GM19372 (cell line): ENCODE measurements at regions not wholly inside any gene's neighbourhood (a gene's known extent, or its start where the extent isn't known, plus 50 kb on each side); places are given as distances from the start of the nearest gene placed in this dataset.

Experiments used
- ATAC-seq: cut with Tn5 transposase; IDR thresholded peaks from one replicate; pipeline ENCODE4 v1.9.1; 2021; ENCODE audit warnings: mild to moderate bottlenecking, low read depth, moderate library complexity; ENCODE audit not compliant: unreplicated experiment

DNA sequence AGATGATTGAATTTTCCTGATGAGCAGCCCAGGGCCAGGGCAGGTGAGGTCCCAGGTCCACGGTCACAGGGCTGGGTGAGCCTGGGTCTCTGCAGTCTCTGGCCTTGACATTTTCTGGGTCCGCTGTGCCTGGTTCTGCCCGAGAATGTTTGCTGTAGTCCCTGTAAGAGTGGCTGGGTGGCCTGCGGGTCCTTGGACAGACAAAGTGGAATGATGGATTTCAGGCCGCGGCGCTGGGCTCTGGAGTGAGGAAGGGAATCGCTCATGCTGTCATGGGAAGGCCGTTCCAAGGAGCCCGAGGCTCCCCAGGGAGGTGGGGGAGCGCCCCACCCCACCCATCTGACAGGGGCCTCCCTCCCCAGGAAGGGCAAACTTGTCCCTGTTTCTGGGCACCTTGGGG lies 153.5 kb upstream of the CIBAR2 start:
- ATAC-seq: no peak

DNA sequence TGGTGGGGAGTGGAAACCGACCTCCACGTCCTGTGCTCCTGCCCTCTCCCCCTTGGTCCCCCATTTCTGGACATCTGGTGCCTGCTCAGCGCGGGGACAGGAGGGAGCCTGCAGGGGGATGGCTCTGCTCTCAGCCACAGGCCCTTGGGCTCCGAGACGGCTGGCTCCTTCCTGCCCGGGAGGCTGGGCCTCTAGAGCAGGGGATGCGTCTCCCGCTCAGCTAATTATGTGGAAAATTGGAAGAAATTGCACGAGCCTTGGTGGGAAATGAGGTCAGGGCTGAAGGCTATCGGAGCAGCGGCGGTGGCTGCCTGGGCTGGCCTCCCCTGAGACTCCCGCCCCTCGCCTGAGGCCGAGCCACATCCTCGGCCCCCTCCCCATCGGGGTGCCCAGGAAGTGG lies 154.6 kb upstream of the CIBAR2 start:
- ATAC-seq: no peak

GRCh38 chr16:85267414-85267945 lies 155.2 kb upstream of the CIBAR2 start:
- no peak for ATAC-seq

DNA sequence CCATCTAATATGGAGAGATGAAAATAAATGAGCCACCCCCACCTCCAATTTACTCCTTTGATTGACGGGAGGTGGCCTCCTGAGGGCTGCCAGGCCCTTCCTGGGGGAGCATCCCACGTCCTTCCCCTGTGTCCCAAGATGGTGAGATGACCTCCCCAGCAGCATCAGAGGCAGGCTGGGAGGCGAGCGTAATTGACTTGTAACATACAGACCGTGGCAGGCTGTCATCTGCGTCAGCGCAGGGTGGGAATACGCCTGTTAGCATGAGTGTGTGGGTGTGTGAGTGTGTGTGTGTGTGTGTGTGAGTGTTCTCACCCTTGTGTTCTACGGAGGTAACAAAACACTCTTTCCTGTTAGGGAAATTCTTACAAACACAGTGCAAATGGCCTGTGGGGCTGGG lies 156.9 kb upstream of the CIBAR2 start:
- ATAC-seq: no peak

- ATAC-seq: no peak
Measured at GRCh38 chr16:85270374-85270773, 158.1 kb upstream of the CIBAR2 start.

DNA sequence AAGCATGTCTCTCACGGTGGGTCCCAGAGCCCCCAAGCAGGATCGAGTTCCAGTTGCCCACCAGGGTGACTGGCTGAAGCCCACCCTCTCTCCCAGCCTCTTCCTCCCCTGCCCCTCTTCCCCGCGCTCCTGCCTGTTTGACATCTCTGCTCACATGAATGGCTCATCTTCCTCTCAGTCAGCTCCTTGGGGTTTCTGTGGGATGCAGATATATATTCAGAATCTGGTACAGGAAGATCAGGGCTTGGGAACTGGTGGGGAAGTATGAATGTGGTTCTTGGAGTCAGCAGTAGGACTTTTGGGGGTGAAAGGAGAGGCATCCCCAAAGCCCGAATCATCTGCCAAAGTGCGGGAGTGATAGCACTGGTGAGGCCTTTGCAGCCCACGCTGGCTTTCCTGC lies 158.9 kb upstream of the CIBAR2 start:
- ATAC-seq: no peak

- ATAC-seq: no peak
Measured at GRCh38 chr16:85273293-85273692, 161.0 kb upstream of the CIBAR2 start.

DNA sequence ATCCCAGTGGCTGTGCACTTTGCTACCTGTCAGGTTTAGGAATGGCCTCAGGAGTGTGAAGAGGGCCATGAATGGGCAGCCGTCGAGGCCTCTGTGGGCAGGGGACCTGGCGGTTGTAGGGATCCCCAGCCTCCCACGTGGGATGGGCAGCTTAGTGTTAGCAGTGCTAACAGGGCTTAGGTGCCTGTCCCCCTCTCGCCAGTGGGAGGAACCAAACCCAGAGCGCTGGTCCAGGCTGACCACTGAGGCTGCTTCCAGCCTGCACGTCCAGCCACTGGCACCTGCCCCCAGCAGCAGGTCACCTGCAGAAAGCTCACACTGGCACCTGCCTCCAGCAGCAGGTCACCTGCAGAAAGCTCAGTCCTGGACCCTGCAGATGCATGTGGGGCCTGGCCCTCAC lies 162.2 kb upstream of the CIBAR2 start:
- no peak for ATAC-seq

DNA sequence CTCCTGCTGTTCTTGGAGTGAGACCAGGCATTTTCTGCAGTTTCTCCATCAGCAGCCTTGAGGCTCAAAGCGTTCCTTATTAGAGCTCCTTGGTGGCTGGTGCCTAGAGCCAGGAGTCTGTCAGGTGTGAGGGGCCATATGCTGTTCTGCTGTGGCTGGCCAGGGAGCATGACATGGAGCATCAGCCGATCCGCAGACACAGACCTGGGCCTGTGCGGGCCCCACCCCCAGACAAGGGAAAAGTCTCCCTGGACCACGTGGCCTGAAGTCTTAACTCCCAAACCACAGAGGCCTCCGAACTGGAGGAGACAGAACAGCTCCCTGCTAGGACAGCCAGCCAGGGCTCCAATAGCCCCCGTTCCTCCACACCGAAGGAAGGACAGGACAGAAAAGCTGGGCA lies 162.7 kb upstream of the CIBAR2 start:
- no peak for ATAC-seq

DNA sequence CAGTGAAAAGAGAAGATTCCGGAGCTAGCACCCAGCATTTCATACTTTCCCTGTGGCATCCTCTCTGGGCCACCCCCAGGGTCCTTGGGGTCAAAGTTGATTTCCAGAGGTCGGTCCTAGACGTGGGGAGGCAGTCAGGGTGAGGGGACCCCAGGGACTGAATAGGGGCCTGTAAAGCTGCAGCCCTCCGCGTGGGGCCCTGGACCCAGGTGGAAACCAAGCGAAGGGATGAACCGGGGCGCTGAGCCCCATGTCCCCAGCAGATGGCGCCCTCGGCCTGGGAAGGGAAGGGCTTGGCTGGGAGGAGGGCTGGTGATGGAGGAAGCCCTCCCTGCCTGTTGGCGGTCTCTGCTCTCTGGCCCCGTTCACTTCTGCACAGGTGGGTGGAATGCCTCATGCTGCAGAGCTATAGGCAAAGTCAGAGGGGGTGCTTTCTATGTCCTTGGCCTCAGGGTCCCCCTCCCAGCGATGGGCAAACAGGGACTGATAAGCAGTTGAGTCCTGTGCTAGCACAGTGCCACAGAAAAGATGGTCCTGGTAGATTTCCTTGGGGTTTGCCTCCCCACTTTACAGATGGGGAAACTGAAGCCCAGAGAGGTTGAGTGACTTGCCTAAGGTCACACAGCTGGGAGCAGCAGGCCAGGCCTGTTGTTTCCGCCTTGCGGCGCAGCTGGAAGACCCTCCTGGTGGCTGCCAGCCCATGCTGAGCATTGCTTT lies 163.4 kb upstream of the CIBAR2 start:
- ATAC-seq: no peak

- ATAC-seq: no peak
Measured at GRCh38 chr16:85276258-85276657, 164.0 kb upstream of the CIBAR2 start.

DNA sequence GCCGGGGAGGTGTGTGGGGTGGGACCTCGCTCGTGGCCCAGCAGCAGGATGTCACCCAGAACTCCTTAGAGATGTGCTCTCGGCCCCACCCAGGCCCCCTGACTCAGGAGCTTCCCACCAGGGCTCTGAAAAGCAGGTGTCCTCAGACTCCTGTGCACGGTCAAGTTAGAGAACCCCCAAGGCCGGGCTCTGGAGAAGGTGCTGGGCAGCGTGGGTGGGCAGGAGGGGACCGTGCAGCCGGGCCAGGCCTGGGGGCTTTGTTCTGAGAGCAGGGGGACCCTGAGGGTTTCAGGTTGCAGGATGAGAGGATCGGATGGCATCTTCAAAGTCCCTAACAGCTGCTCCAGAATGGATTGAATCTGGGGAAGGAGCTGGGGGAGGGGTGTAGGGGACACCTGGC lies 164.4 kb upstream of the CIBAR2 start:
- ATAC-seq: no peak

GRCh38 chr16:85278839-85279238 lies 166.6 kb upstream of the CIBAR2 start:
- ATAC-seq: no peak

DNA sequence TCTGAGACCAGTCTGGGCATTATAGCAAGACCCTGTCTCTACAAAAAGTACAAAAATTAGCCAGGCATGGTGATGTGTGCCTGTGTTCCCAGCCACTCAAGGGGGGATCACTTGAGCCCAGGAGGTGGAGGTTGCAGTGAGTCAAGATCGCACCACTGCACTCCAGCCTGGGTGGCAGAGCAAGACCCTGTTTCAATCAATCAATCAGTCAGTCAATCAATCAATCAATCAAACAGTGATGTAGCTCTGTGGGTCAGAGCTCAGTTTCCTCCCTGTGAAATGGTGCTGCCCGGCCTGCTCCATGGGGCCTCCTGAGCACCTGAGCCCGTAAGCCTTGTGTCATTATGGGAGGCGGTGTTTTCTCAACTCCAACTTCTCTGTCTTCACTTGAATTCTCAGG lies 167.1 kb upstream of the CIBAR2 start:
- no peak for ATAC-seq

- no peak for ATAC-seq
Measured at GRCh38 chr16:85279825-85280545, 167.7 kb upstream of the CIBAR2 start.

GRCh38 chr16:85281181-85281580 lies 168.9 kb upstream of the CIBAR2 start:
- no peak for ATAC-seq

DNA sequence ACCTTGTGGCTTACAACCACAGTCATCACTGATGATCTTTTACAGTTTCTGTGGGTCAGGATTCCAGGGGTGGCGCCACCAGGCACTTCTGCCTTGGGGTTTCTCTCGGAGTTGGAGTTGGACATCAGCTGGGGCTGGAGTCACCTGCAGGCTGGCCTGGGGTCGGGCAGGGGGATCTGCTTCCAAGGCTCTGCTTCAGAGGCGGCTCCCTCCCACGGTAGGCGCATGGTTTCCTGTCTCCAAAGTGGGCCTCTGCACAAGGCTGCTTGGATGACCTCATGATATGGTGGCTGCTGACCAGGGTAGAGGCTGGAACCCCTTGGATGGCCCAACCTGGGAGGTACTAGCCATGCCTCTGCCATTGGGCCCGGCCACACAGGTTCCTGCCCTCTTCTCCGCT lies 170.6 kb upstream of the CIBAR2 start:
- ATAC-seq: no peak

DNA sequence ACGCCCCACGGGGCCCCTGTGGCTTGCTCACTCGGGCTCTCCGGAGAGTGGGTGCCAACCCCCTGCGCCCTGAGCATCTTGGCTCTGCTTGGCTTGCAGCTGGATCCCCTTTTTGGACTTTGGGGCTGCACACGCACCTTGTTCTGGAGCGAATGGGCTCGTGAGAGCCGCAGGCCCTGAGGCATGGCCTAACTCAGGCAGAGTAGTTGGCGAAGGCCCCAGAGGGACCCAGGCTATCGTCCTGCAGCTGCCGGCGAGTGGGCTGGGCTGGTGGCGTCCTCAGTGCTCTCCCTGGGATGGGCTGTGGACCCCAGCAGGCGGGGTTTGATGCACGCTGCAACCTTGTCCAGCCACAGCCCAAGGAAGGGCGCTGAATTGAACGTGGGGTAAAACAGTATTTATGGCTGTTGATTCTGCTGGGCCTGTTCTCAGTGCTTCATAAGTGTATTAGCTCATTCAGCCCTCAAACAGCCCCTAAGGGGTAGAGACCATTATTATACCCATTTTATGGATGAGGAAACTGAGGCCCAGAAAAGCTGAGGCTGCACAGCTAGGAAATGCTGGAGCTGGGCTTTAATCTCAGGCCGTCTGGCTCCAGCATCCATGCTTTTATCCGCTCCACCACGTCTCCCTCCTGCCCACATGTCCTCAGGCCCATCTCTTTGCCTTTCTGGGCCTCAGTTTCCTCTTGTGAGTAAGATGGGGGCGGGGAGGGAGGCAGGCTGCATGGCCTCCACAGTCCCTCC lies 171.2 kb upstream of the CIBAR2 start:
- ATAC-seq: no peak

GRCh38 chr16:85284141-85284817 lies 172.0 kb upstream of the CIBAR2 start:
- ATAC-seq: no peak

DNA sequence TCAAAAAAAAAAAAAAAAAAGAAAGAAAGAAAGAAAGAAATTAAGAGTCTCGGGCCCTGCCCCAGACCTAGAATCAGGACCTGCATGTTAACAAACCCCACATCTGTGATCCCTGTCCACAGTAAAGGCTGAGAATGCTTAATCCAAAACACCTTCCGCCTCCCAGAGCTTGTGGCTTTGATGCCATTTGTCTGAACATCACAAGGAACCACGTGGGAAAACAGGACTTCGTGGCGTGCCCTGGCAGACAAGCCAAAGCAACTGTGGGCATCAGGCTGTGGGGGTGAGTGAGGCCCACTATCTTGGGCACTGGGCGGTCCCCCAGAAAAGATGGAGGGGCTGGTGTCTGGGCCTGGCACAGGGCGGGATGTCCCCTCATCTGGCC lies 173.4 kb upstream of the CIBAR2 start:
- ATAC-seq: no peak
